Fibroblast of villous mesenchyme (primary cell): ENCODE measurements at regions not wholly inside any gene's neighbourhood (a gene's known extent, or its start where the extent isn't known, plus 50 kb on each side); places are given as distances from the start of the nearest gene placed in this dataset.

Experiments
- DNase-seq: peaks from one replicate; pipeline ENCODE4 v3.0.0-alpha.2; 2010; ENCODE audit warnings: low read depth
- H3K4me3 ChIP-seq: 2 replicates; pipeline ENCODE4 v1.5.1; 2011; ENCODE audit warnings: low read depth, mild to moderate bottlenecking, low read length
- CTCF ChIP-seq: IDR thresholded peaks from 2 replicates; pipeline ENCODE4 v1.5.1; 2012; ENCODE audit warnings: low read depth, mild to moderate bottlenecking, low read length; ENCODE audit not compliant: insufficient read depth

GRCh38 chr10:36583690-36584089, 541.7 kb upstream of the ANKRD30A start:
- no peak for TF ChIP-seq CTCF

GRCh38 chr10:36581237-36581636, 544.2 kb upstream of the ANKRD30A start:
- DNase-seq = no peak
- TF ChIP-seq CTCF = no peak
- no peak overlapping the region for H3K4me3 ChIP-seq

More at GRCh38 chr10:36583690-36584089, 541.7 kb upstream of the ANKRD30A start:
- H3K4me3 ChIP-seq = no peak overlapping the region
- DNase-seq = no peak

- no peak for TF ChIP-seq CTCF
- no peak overlapping the region for H3K4me3 ChIP-seq
- DNase-seq = no peak
These were observed 547.1 kb upstream of the ANKRD30A start for GRCh38 chr10:36578306-36578705.

- DNase-seq = no peak
- no peak for TF ChIP-seq CTCF
- no peak overlapping the region for H3K4me3 ChIP-seq
These were observed 548.3 kb upstream of the ANKRD30A start for GRCh38 chr10:36577126-36577525.

GRCh38 chr10:36574207-36574606, 551.2 kb upstream of the ANKRD30A start:
- H3K4me3 ChIP-seq = no peak overlapping the region
- no peak for TF ChIP-seq CTCF
- DNase-seq = peak; percentile 20

GRCh38 chr10:36573246-36573645, 552.2 kb upstream of the ANKRD30A start:
- DNase-seq = no peak
- TF ChIP-seq CTCF = no peak
- H3K4me3 ChIP-seq = no peak overlapping the region

GRCh38 chr10:36564433-36564832, 561.0 kb upstream of the ANKRD30A start:
- no peak for DNase-seq
- H3K4me3 ChIP-seq = no peak overlapping the region
- no peak for TF ChIP-seq CTCF
